DOHH2 (cell line): ENCODE measurements at regions not wholly inside any gene's neighbourhood (a gene's known extent, or its start where the extent isn't known, plus 50 kb on each side); places are given as distances from the start of the nearest gene placed in this dataset.

Experiments
- H3F3A ChIP-seq: fragments of 200-600 bp; sonication (generic), shearing (Covaris generic); 2 replicates; pipeline ENCODE4 v1.6.0; 2016; ENCODE audit warnings: antibody characterized with exemption, mild to moderate bottlenecking; ENCODE audit not compliant: control insufficient read depth, insufficient read depth
- H3K27ac ChIP-seq: fragments of 200-600 bp; sonication (generic); 2 replicates; pipeline ENCODE4 v1.5.1; 2014; ENCODE audit warnings: low read depth, mild to moderate bottlenecking, low read length, moderate library complexity
- H3K27me3 ChIP-seq: fragments of 200-600 bp; sonication (generic); 2 replicates; pipeline ENCODE4 v1.6.1; 2014; ENCODE audit warnings: mild to moderate bottlenecking, low read length, mixed read lengths; ENCODE audit not compliant: control insufficient read depth
- H3K36me3 ChIP-seq: fragments of 200-600 bp; sonication (generic); 2 replicates; pipeline ENCODE4 v1.6.1; 2014; ENCODE audit warnings: mild to moderate bottlenecking, low read length, moderate library complexity, mixed read lengths; ENCODE audit not compliant: control insufficient read depth
- H3K4me1 ChIP-seq: fragments of 200-600 bp; sonication (generic); 2 replicates; pipeline ENCODE4 v1.6.1; 2014; ENCODE audit warnings: mild to moderate bottlenecking, low read length, mixed read lengths; ENCODE audit not compliant: control insufficient read depth
- H3K4me2 ChIP-seq: fragments of 200-600 bp; sonication (generic); 2 replicates; pipeline ENCODE4 v1.6.0; 2014; ENCODE audit warnings: mild to moderate bottlenecking, low read length, moderate library complexity
- H3K4me3 ChIP-seq: fragments of 200-600 bp; sonication (generic); 2 replicates; pipeline ENCODE4 v1.5.1; 2014; ENCODE audit warnings: mild to moderate bottlenecking, low read length, mixed read lengths
- H3K79me2 ChIP-seq: fragments of 200-600 bp; sonication (generic); 2 replicates; pipeline ENCODE4 v1.6.1; 2014; ENCODE audit warnings: mild to moderate bottlenecking, low read length, mixed read lengths; ENCODE audit not compliant: control insufficient read depth
- H3K9me2 ChIP-seq: fragments of 200-600 bp; sonication (generic); replicated peaks from 2 replicates; pipeline ENCODE4 v1.6.1; 2014; ENCODE audit warnings: mild to moderate bottlenecking, low read length, mixed read lengths; ENCODE audit not compliant: control insufficient read depth
- H3K9me3 ChIP-seq: fragments of 200-600 bp; sonication (generic); 2 replicates; pipeline ENCODE4 v1.6.1; 2014; ENCODE audit warnings: antibody characterized with exemption, low read length, mixed read lengths; ENCODE audit not compliant: control insufficient read depth, insufficient read depth
- H4K20me1 ChIP-seq: fragments of 200-600 bp; sonication (generic); 2 replicates; pipeline ENCODE4 v1.6.0; 2014; ENCODE audit warnings: low read depth, mild to moderate bottlenecking, antibody characterized with exemption, low read length, moderate library complexity; ENCODE audit not compliant: control insufficient read depth, insufficient read depth
- CTCF ChIP-seq: fragments of 200-600 bp; sonication (generic); IDR thresholded peaks from one replicate; pipeline ENCODE4 v1.5.1; 2014; ENCODE audit warnings: antibody characterized with exemption, mild to moderate bottlenecking, low read depth, low read length; ENCODE audit not compliant: poor library complexity, severe bottlenecking
- EZH2phosphoT487 ChIP-seq: fragments of 200-600 bp; sonication (generic); IDR thresholded peaks from 2 replicates; pipeline ENCODE4 v1.6.1; 2017; ENCODE audit warnings: borderline replicate concordance, mild to moderate bottlenecking, antibody characterized with exemption, low read length, moderate library complexity, mixed read lengths

GRCh38 chr18:34131006-34131405, 93.7 kb downstream of the NOL4 start:
- H3K4me2 ChIP-seq: no peak overlapping the region
- TF ChIP-seq CTCF: no peak
- no peak for TF ChIP-seq EZH2phosphoT487
- H3K4me3 ChIP-seq: no peak overlapping the region

GRCh38 chr18:34128436-34128835, 96.3 kb downstream of the NOL4 start:
- no peaks in the 10 kb centered on the region for H4K20me1 ChIP-seq
- no peak overlapping the region for H3K27ac ChIP-seq
- no peaks in the 10 kb centered on the region for H3K9me3 ChIP-seq
- H3K4me2 ChIP-seq: no peak overlapping the region
- H3K27me3 ChIP-seq: no peaks in the 10 kb centered on the region
- H3K9me2 ChIP-seq: no peaks in the 10 kb centered on the region
- H3K79me2 ChIP-seq: no peaks in the 10 kb centered on the region
- no peak for TF ChIP-seq EZH2phosphoT487
- TF ChIP-seq CTCF: no peak
- no peaks in the 10 kb centered on the region for H3K36me3 ChIP-seq
- H3K4me3 ChIP-seq: no peak overlapping the region
- H3F3A ChIP-seq: no peaks in the 10 kb centered on the region
- no peaks in the 10 kb centered on the region for H3K4me1 ChIP-seq

More at GRCh38 chr18:34131006-34131405, 93.7 kb downstream of the NOL4 start:
- Histone ChIP-seq H4K20me1 (no peaks in the 10 kb centered on the region), H3K36me3 (no peaks in the 10 kb centered on the region), H3K9me2 (no peaks in the 10 kb centered on the region), H3K4me1 (no peaks in the 10 kb centered on the region), H3K27ac (no peak overlapping the region), H3K79me2 (no peaks in the 10 kb centered on the region), H3K27me3 (no peaks in the 10 kb centered on the region), H3F3A (no peaks in the 10 kb centered on the region), H3K9me3 (no peaks in the 10 kb centered on the region)

- no peaks in the 10 kb centered on the region for H3K79me2 ChIP-seq
- H3K9me3 ChIP-seq: no peaks in the 10 kb centered on the region
- H3K36me3 ChIP-seq: no peaks in the 10 kb centered on the region
- H3F3A ChIP-seq: no peaks in the 10 kb centered on the region
- TF ChIP-seq EZH2phosphoT487 (no peak), CTCF (no peak)
- no peaks in the 10 kb centered on the region for H3K9me2 ChIP-seq
- H4K20me1 ChIP-seq: no peaks in the 10 kb centered on the region
- no peak overlapping the region for H3K4me2 ChIP-seq
- H3K4me1 ChIP-seq: no peaks in the 10 kb centered on the region
- no peak overlapping the region for H3K27ac ChIP-seq
- no peaks in the 10 kb centered on the region for H3K27me3 ChIP-seq
- no peak overlapping the region for H3K4me3 ChIP-seq
Measured at GRCh38 chr18:34126121-34126520, 98.6 kb downstream of the NOL4 start.

DNA sequence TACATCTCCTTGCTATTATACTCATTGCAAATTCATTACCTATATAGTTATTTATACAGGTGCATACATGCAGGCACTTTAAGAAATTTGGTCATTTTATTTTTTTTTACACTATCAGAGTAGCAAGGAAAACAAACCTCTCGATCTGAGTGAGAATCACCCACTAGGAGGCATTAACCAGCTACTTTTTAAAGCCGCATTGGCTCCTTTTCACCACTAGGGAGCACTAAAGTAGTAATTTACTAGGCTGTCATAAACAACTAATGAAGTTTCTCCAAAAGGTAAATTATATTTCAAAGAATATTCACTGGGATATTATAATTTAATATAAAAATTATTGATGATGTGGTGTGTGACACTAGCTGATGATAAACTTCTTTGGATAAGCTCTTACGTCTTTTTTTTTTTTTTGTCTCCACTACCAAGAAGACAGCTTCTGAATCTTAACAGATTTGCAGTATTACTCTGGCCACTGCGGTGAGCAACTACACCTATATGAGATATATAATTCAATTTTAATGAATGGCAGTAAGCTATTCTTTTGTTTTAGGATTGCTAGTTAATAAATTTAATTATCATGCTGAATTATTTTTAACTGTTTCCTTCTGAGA, 101.9 kb downstream of the NOL4 start:
- Histone ChIP-seq H3K9me2 (no peaks in the 10 kb centered on the region), H4K20me1 (no peaks in the 10 kb centered on the region), H3K9me3 (no peaks in the 10 kb centered on the region), H3K27me3 (no peaks in the 10 kb centered on the region), H3K27ac (no peak overlapping the region), H3K4me2 (no peak overlapping the region), H3K79me2 (no peaks in the 10 kb centered on the region), H3K4me3 (no peak overlapping the region), H3K4me1 (no peaks in the 10 kb centered on the region), H3K36me3 (no peaks in the 10 kb centered on the region), H3F3A (no peaks in the 10 kb centered on the region)
- TF ChIP-seq CTCF: peak; percentile 86
- TF ChIP-seq EZH2phosphoT487: no peak
